Right lobe of liver (tissue), 4 donors: ENCODE measurements at regions not wholly inside any gene's neighbourhood (a gene's known extent, or its start where the extent isn't known, plus 50 kb on each side); places are given as distances from the start of the nearest gene placed in this dataset.

Experiments
- CTCF ChIP-seq, 4 donors: fragments of 200-600 bp in 3 of 4; fragments of 450-650 bp in 1 of 4; IDR thresholded peaks; one replicate each; pipeline versions ENCODE4 v1.5.1 to v1.8.0; 2016 to 2022; ENCODE audit warnings: antibody characterized with exemption in 4 of 4, mild to moderate bottlenecking in 2 of 4
- POLR2A ChIP-seq: fragments of 450-650 bp; IDR thresholded peaks from one replicate; pipeline ENCODE4 v1.6.1; 2017; ENCODE audit warnings: antibody characterized with exemption, mild to moderate bottlenecking
- donor health status: DM: no; HTN: no; CAD: no.
- donor health status: DM: no; HTN: no; CAD: no.
- donor health status: DM: no; HTN: yes; CAD: no.

GRCh38 chr4:123345137-123345934 lies 51.3 kb upstream of the SPRY1 start:
- TF ChIP-seq CTCF (IDR thresholded peaks at IDR 0.05) (no peak), POLR2A (no peak)
